CD14-positive monocyte (primary cell): ENCODE measurements at regions not wholly inside any gene's neighbourhood (a gene's known extent, or its start where the extent isn't known, plus 50 kb on each side); places are given as distances from the start of the nearest gene placed in this dataset.

Experiments used
- DNase-seq, 3 donors: peaks; one replicate each; pipeline ENCODE4 v3.0.0-alpha.2; 2011 to 2022
- H2AFZ ChIP-seq: 2 replicates; pipeline ENCODE4 v1.6.0; 2012; ENCODE audit warnings: mild to moderate bottlenecking, low read depth, low read length, inconsistent platforms; ENCODE audit not compliant: insufficient read depth, poor library complexity, severe bottlenecking
- H3K27ac ChIP-seq, 2 donors: 1 replicate in 1 of 2; 2 replicates in 1 of 2; pipeline ENCODE4 v1.5.1; 2012 to 2013; ENCODE audit warnings: low read length in 2 of 2, control low read depth in 1 of 2, inconsistent platforms in 1 of 2, low read depth in 1 of 2, mild to moderate bottlenecking in 1 of 2
- H3K27me3 ChIP-seq, 2 donors: one replicate each; pipeline versions ENCODE4 v1.6.0 to v1.6.1; 2011 to 2013; ENCODE audit warnings: low read length in 2 of 2; ENCODE audit not compliant: control insufficient read depth in 2 of 2, insufficient read depth in 2 of 2
- H3K36me3 ChIP-seq, 2 donors: replicated peaks in 1 of 2; 1 replicate in 1 of 2; 2 replicates in 1 of 2; pipeline versions ENCODE4 v1.5.1 to v1.6.1; 2012 to 2013; ENCODE audit warnings: low read length in 2 of 2, control low read depth in 1 of 2, inconsistent platforms in 1 of 2, mild to moderate bottlenecking in 1 of 2; ENCODE audit not compliant: insufficient read depth in 2 of 2, control insufficient read depth in 1 of 2
- H3K4me1 ChIP-seq, 2 donors: 1 replicate in 1 of 2; 2 replicates in 1 of 2; pipeline versions ENCODE4 v1.5.1 to v1.6.1; 2012 to 2013; ENCODE audit warnings: low read length in 2 of 2, control low read depth in 1 of 2, inconsistent platforms in 1 of 2, mild to moderate bottlenecking in 1 of 2, moderate library complexity in 1 of 2; ENCODE audit not compliant: insufficient read depth in 2 of 2, control insufficient read depth in 1 of 2
- H3K4me2 ChIP-seq: replicated peaks from 2 replicates; pipeline ENCODE3; 2012; ENCODE audit warnings: low read length, moderate library complexity, mild to moderate bottlenecking; ENCODE audit not compliant: poor library complexity, severe bottlenecking; ENCODE audit errors: extremely low read depth
- H3K4me3 ChIP-seq, 3 experiments: fragments of 200-600 bp in 1 of 3; sonication (generic) in 1 of 3; replicated peaks in 1 of 3; 1 replicate in 2 of 3; 2 replicates in 1 of 3; pipeline ENCODE4 v1.5.1; 2011 to 2013; ENCODE audit warnings: low read length in 3 of 3, mild to moderate bottlenecking in 3 of 3, control low read depth in 2 of 3, low read depth in 2 of 3, inconsistent platforms in 1 of 3, moderate library complexity in 1 of 3
- H3K79me2 ChIP-seq: 2 replicates; pipeline ENCODE4 v1.6.0; 2012; ENCODE audit warnings: mild to moderate bottlenecking, control low read depth, inconsistent platforms, low read length, moderate library complexity; ENCODE audit not compliant: insufficient read depth
- H3K9ac ChIP-seq: 2 replicates; pipeline ENCODE4 v1.6.0; 2017; ENCODE audit warnings: low read length, mild to moderate bottlenecking; ENCODE audit not compliant: insufficient read depth, poor library complexity, severe bottlenecking
- H3K9me3 ChIP-seq, 2 donors: replicated peaks in 1 of 2; 1 replicate in 1 of 2; 2 replicates in 1 of 2; pipeline versions ENCODE4 v1.5.1 to v1.6.1; 2012 to 2013; ENCODE audit warnings: low read length in 2 of 2, control low read depth in 1 of 2; ENCODE audit not compliant: control insufficient read depth in 1 of 2, insufficient read depth in 1 of 2
- H4K20me1 ChIP-seq: 2 replicates; pipeline ENCODE4 v1.6.0; 2012; ENCODE audit warnings: mild to moderate bottlenecking, low read length, control low read depth, moderate library complexity; ENCODE audit not compliant: insufficient read depth
- H3K27ac Mint-ChIP-seq, 7 donors: one replicate each; pipeline ENCODE4 v1.8.0; 2020; ENCODE audit warnings: mild to moderate bottlenecking in 7 of 7, mixed read lengths in 7 of 7, moderate library complexity in 6 of 7, inconsistent platforms in 2 of 7
- H3K27me3 Mint-ChIP-seq, 3 donors: one replicate each; pipeline ENCODE4 v1.8.0; 2021 to 2022; ENCODE audit warnings: low read depth in 3 of 3, mild to moderate bottlenecking in 3 of 3, mixed read lengths in 3 of 3, moderate library complexity in 3 of 3, inconsistent platforms in 1 of 3
- H3K36me3 Mint-ChIP-seq, 2 donors: one replicate each; pipeline ENCODE4 v1.8.0; 2020; ENCODE audit warnings: mixed read lengths in 2 of 2, inconsistent platforms in 1 of 2, mild to moderate bottlenecking in 1 of 2
- H3K4me1 Mint-ChIP-seq: one replicate; pipeline ENCODE4 v1.8.0; 2020; ENCODE audit warnings: mild to moderate bottlenecking, mixed read lengths
- H3K4me3 Mint-ChIP-seq, 2 donors: one replicate each; pipeline ENCODE4 v1.8.0; 2020; ENCODE audit warnings: mild to moderate bottlenecking in 2 of 2, mixed read lengths in 2 of 2, moderate library complexity in 1 of 2
- H3K9me3 Mint-ChIP-seq, 7 donors: one replicate each; pipeline ENCODE4 v1.8.0; 2020 to 2022; ENCODE audit warnings: mixed read lengths in 7 of 7, mild to moderate bottlenecking in 6 of 7, moderate library complexity in 6 of 7, inconsistent platforms in 2 of 7
- WGBS: methylation state at CpG from one replicate; pipeline ENCODE4 v1.1.5; 2013; ENCODE audit warnings: missing lambda C conversion rate; ENCODE audit not compliant: insufficient coverage; 5-methylcytosine and 5-hydroxymethylcytosine counted together
- intact Hi-C, 2 donors: fragments of 100-400 bp; cut with micrococcal nuclease; formaldehyde crosslinking; loops; one replicate each; pipeline versions ENCODE4 v1.15.0 to v1.15.1; 2023
- TF ChIP-seq, protein P1 (sequence below): fragments of 200-600 bp; IDR thresholded peaks from one replicate; pipeline ENCODE4 v1.8.0; 2022; ENCODE audit warnings: antibody characterized with exemption, mild to moderate bottlenecking

DNA sequence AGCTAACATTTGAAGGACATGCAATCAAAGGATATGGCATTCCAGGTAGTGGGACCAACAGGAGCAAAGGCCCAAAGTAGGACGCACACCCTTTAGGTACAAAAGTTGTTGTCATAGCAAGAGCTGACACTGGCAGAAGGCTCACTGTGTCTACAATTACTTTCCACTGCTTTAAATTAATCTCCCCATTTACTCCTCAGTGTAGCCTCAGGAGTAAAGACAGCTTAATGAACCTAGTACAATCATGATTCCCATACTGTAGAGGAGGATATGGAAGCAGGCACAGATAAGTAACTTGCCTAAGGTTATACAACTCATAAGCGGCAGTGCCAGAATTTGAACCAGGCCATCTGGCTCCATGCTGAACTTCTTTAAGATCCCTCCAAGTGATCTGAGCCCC lies 212.9 kb upstream of the SFSWAP start:
- Histone ChIP-seq H3K36me3 (no peaks in the 10 kb centered on the region), H3K9me3 (no peaks in the 10 kb centered on the region), H3K4me2 (no peak overlapping the region), H3K27ac (no peak overlapping the region), H3K4me1 (no peaks in the 10 kb centered on the region), H4K20me1 (no peaks in the 10 kb centered on the region), H2AFZ (no peak overlapping the region), H3K79me2 (no peaks in the 10 kb centered on the region), H3K9ac (no peak overlapping the region), H3K4me3 (no peak overlapping the region), H3K27me3 (no peaks in the 10 kb centered on the region)
- H3K4me1 Mint-ChIP-seq: no peaks in the 10 kb centered on the region
- 100% methylated on average over 1 of the region's 2 CpGs for WGBS
- intact Hi-C loops: no loop called here
- H3K27me3 Mint-ChIP-seq: peaks cover 0 to 2% (median 2%) of the 10 kb centered on the region in 3 donors
- TF ChIP-seq, protein P1, sequence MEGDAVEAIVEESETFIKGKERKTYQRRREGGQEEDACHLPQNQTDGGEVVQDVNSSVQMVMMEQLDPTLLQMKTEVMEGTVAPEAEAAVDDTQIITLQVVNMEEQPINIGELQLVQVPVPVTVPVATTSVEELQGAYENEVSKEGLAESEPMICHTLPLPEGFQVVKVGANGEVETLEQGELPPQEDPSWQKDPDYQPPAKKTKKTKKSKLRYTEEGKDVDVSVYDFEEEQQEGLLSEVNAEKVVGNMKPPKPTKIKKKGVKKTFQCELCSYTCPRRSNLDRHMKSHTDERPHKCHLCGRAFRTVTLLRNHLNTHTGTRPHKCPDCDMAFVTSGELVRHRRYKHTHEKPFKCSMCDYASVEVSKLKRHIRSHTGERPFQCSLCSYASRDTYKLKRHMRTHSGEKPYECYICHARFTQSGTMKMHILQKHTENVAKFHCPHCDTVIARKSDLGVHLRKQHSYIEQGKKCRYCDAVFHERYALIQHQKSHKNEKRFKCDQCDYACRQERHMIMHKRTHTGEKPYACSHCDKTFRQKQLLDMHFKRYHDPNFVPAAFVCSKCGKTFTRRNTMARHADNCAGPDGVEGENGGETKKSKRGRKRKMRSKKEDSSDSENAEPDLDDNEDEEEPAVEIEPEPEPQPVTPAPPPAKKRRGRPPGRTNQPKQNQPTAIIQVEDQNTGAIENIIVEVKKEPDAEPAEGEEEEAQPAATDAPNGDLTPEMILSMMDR: no peak
- no peak for DNase-seq
- no peaks in the 10 kb centered on the region for H3K36me3 Mint-ChIP-seq
- H3K4me3 Mint-ChIP-seq: no peak overlapping the region
- H3K9me3 Mint-ChIP-seq: no peaks in the 10 kb centered on the region
- no peak overlapping the region for H3K27ac Mint-ChIP-seq

DNA sequence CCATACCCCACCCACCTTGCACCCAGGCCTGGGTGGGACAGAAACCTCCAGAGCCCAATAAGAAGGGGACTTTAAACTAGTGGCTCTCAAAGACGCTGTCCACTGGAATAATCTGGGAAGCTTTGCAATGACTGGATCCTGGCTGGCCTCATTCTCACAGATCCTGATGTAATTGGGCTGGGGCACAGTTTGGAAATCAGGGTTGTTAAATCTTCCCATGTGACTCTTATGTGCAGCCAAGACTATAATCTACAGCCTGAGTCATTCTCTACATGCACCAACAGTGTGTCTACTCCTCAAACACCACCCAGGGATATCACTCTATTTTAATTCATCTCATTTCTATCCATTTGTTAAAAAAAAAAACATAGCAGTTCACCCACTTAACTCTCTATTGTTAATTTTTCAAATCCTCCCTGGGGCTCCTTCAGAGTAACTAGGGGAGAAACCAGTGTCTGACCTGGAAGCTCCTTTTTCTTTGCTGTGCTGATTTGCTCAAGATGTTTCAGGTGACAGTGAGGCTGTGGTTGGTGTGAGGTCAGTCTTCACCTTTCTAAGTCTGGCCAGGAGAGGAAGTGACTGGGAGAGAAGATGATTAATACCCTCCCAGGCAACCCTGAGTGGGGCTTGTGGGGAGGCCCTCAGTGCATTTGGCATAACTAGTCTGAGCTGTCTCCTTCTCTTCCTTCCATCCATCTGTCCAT lies 211.6 kb upstream of the SFSWAP start:
- Histone ChIP-seq H3K9me3 (no peaks in the 10 kb centered on the region), H4K20me1 (no peaks in the 10 kb centered on the region), H3K79me2 (no peaks in the 10 kb centered on the region), H2AFZ (no peak overlapping the region), H3K4me2 (no peak overlapping the region), H3K4me1 (no peaks in the 10 kb centered on the region), H3K27ac (no peak overlapping the region), H3K4me3 (no peak overlapping the region), H3K27me3 (no peaks in the 10 kb centered on the region), H3K36me3 (no peaks in the 10 kb centered on the region), H3K9ac (no peak overlapping the region)
- no peak for DNase-seq
- intact Hi-C loops: no loop called here
- peaks cover 0 to 5% (median 0%) of the 10 kb centered on the region in 7 donors for H3K9me3 Mint-ChIP-seq
- WGBS: no CpG with 5 or more reads among the region's 1 CpG
- TF ChIP-seq, protein P1: no peak
- no peaks in the 10 kb centered on the region for H3K4me1 Mint-ChIP-seq
- no peak overlapping the region for H3K4me3 Mint-ChIP-seq
- H3K27me3 Mint-ChIP-seq: peaks cover 0 to 2% (median 2%) of the 10 kb centered on the region in 3 donors
- H3K27ac Mint-ChIP-seq: no peak overlapping the region
- no peaks in the 10 kb centered on the region for H3K36me3 Mint-ChIP-seq
